ENCODE measurements at regions not wholly inside any gene's neighbourhood (a gene's known extent, or its start where the extent isn't known, plus 50 kb on each side); places are given as distances from the start of the nearest gene placed in this dataset.

DNA sequence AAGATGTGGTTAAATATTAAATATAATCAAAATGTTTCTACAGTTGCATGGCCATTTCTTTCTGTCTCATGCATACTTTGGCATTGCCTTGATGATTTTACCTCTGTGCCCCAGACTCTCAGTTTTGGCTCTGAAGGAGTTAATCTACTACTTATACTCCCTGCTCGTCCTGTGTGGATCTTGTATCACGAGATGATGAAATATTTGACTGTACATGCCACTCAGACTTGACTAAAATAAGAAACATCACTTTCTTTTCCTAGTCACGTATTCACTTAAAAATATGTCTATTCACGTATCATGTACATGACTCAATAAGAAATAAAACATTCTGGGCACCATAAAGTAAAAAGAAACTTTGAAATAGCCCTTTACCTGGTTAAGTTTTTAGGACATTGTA, 397.7 kb downstream of the RFPL4B start:
- no peak for DNase-seq

DNA sequence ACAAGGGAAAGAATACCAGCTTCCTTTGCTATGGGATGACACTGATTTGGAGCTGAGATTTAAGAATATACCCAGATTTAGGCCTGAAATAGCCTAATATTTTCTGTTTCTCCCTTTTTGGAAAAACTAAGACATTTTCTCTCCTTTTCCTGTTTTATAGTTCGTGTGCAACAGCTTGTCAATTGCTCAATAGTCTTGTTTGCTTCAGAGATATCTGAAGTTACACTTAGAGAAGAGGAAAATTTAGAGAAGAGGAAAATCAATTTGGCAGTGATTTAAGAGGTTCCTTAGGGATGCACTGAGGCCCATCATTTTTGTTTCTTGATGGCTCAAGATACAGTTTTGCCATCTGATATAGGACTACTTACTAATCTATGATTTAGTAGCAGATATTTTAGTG, 398.6 kb downstream of the RFPL4B start:
- no peak for DNase-seq

GRCh38 chr6:112749673-112750072, 402.5 kb downstream of the RFPL4B start:
- no peak for DNase-seq

GRCh38 chr6:112752305-112752704, 405.2 kb downstream of the RFPL4B start:
- no peak for DNase-seq

GRCh38 chr6:112752791-112753190, 405.7 kb downstream of the RFPL4B start:
- no peak for DNase-seq

DNA sequence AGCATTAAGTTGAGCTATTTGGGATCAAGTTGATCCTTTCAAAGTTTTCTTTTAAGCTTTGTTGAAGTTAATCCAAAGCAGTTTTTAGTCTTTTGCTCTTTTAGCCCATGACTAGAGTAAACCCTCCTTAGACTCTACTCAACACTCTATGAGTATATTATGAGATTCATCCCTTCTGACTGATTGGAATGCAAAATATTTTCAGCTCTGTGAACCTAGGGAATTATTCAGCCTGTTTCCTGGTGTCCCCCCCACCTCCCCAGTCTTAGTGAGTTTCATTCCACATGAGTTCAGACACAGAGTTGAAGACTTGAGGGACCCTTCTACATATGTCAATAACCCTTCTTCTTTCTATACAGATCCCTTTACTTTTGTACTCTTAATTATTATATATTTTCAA, 413.7 kb downstream of the RFPL4B start:
- DNase-seq, result no peak

- no peak for DNase-seq
Measured at GRCh38 chr6:112761740-112762139, 414.6 kb downstream of the RFPL4B start.

- DNase-seq, result no peak
Measured at GRCh38 chr6:112764377-112764776, 417.2 kb downstream of the RFPL4B start.

DNA sequence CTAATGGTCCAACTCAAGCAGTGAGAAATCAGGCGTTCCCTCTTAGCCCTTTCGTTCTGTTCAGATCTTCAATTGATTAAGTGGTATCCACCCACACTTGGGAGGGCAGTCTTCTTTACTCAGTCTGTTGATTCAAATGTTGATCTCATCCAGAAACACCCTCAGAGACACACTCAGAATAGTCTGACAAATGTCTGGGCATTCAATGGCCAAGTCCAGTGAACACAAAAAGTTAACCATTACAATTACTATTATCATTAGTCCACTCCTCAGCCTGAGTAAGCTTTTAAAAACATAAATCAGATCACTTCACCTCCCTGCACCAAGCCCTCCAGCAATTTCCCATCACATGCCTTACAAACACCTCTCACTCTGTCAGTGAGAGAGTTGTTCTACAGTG, 423.2 kb downstream of the RFPL4B start:
- DNase-seq, result peak; percentile 40

- no peak for DNase-seq
Measured at GRCh38 chr6:112773187-112773586, 426.1 kb downstream of the RFPL4B start.

DNA sequence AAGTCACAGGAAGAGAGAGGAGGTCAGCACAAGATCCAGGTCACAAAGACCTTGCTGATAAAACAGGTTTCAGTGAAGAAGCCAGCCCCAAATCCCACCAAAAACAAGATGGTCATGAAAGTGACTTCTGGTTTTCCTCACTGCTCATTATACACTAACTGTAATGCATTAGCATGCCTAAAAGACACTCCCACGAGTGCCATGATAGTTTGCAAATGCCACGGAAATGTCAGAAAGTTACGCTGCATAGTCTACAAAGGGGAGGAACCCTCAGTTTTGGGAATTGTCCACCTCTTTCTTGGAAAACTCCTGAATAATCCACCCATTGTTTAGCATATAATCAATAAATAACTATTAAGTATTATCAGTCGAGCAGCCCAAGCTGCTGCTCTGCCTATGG, 427.2 kb downstream of the RFPL4B start:
- no peak for DNase-seq

DNA sequence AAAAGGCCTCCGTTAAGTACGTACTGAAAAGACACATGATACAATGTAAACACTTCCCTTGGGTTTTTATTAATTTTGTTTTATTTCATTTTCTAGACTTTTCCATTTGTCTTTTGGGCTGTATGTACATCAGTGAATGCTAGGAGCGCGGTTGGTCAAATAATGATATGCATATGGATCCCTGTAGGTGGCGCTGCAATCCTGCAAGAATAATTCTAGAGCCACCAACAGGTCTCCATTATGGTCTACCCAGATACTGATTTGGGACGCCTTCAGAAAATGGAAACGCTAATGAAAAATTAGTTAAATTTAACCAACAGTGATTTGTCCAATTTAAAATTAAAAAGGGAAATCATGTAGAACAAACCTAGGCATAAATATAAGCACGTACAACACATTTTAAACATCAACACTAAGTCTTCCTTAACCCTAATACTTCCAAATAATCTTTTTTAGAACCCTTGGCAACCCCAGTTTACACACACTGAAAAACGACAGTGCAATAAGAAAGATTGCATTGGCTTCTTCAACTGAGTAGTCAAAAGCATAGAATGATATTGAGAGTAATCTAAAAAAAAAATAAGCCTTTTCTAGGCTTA, 433.5 kb downstream of the RFPL4B start:
- peak; percentile 71 for DNase-seq

DNA sequence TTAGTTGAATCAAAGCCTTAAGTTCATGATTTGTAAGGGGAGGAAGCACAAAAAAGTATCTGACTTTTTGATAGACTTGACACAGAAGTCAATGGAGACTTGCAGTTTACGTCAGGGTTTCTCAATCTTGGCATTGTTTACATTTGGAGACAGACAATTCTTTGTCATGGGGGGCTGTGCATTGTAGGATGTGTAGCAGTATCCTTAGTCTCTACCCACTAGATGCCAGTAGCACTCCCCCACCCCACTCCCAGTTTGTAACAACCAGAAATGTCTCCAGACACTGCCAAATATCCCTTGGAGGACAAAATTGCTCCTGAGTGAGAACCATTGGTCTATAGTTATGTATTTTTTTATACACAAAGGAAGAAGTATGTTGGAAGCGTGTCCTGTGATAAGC, 434.1 kb downstream of the RFPL4B start:
- DNase-seq, result peak; percentile 6

DNA sequence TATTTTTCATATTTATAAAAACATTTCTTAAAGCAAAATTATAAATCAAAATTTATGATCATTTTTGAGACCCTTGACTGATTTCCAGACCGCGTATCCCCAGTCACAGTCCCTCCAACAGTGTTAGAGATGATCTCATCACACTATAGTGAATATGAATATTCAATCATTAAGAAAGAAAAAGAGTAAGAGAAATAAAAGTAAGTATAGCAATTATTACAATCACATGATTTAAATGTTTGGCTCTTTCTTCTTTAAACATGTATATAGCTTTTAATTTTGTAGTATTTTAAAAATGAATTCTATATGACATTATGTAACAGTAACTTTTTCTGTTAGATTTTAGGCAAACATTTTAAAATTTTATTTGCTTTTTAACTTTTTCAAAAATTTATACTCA, 438.3 kb downstream of the RFPL4B start:
- no peak for DNase-seq

DNA sequence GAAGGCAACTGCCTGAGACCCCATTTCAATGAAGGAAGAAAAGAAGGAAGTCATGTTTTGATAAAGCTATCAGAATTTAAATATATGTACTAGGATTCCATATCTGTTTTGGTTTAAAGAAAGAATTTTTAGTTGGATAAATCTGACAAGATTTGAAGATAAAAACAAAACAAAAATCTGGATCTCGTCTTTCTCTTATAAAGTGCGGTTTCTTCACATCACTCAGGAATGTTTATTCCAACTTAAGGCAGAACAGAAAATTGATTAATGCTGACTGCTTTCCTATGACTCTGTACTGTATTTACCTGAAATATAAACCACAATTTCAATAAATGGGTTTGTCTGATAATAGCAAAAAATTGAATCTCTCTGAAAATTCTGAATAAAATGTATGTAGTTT, 439.7 kb downstream of the RFPL4B start:
- no peak for DNase-seq

GRCh38 chr6:112787371-112787770, 440.2 kb downstream of the RFPL4B start:
- DNase-seq, result no peak

DNA sequence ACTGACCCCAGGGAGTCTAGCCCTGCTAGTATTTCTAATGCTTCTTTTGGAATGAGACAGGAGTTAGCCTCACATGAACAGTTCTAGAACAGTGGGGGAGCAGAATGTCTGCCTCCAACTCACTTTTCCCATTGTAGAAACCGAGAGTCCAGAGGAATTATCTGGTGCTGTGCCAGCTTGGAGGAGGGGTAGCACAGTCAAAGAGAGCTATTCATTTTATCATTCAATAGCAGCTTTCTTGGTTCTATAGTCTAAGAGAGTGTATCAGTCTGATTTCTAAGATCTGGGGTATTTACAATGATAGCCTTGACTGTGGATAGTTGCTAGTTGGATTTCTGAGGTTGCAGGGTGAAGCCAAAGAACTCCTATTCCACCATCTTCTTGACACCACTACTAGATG, 448.2 kb downstream of the RFPL4B start:
- DNase-seq, result no peak

DNA sequence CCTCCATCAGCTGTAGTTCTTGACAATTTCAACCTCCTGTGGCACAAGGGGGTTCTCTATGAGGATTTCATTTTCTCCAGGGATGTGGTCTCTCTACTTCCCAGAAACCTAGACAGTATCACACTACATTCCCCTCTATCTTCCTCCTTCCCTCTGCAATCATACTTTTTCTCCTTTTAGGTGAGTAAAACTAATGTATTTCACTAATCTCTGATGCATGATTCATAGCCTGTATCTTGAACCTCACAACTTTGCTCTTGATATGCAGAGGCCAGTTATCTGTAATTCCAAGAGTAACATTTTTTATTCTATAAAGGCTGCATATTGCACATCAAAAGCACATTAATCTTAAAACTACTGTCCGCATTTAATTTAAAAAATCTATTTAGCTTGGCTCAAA, 449.6 kb downstream of the RFPL4B start:
- DNase-seq, result no peak

DNA sequence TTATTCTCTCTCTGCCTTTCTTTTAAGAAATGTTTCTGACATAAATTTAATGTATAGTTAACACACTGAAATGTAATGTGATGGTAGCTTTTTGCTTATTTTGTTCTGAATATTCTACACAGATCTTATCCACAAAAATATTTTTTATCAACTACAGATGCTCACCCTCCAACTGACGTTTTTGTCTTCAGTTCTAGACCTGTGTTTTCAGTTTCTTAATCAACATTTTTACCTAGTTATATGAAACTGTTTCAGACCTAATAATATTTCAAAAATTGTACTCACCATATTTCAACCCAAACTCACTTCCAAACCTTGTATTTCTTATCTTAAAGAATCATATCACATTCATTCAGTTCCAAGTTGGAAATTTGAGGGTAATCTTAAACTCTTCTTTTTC, 452.8 kb downstream of the RFPL4B start:
- DNase-seq, result no peak

- DNase-seq, result no peak
Measured at GRCh38 chr6:112800439-112800838, 453.3 kb downstream of the RFPL4B start.

GRCh38 chr6:112800916-112801315, 453.8 kb downstream of the RFPL4B start:
- no peak for DNase-seq

GRCh38 chr6:112801468-112802080, 454.4 kb downstream of the RFPL4B start:
- no peak for DNase-seq

GRCh38 chr6:112802144-112802543, 455.0 kb downstream of the RFPL4B start:
- DNase-seq, result no peak

GRCh38 chr6:112804638-112805330, 457.7 kb downstream of the RFPL4B start:
- no peak for DNase-seq

All from NCI-H69 (cell line).